HepG2 (cell line): ENCODE measurements at regions not wholly inside any gene's neighbourhood (a gene's known extent, or its start where the extent isn't known, plus 50 kb on each side); places are given as distances from the start of the nearest gene placed in this dataset.
"Not testable (repeated sequence)": the region's sequence is repeated elsewhere in the genome, so short reads cannot be mapped to it uniquely, and the experiment has no call there.

ENCODE experiments used
- ATAC-seq: fragments of 200-7000 bp; cut with Tn5 transposase; 3 replicates; pipeline ENCODE4 v1.9.1; 2020; ENCODE audit warnings: mild to moderate bottlenecking, moderate library complexity
- BruUV-seq: library from RNA; stranded (reverse); fragments of 400-500 nt; replicated peaks from 2 replicates; lab custom pipeline; 2021; lab: Mats Ljungman, UMichigan
- CTCF ChIA-PET: fragments of 300-600 bp; formaldehyde crosslinking; extraction: SDS; loops from one replicate; lab custom pipeline; 2021; ENCODE audit warnings: low total read pairs, inconsistent platforms, low intra/inter-chr PET ratio; lab: Yijun Ruan, JAX
- POLR2A ChIA-PET: fragments of 350-600 bp; sonication (Branson Sonifier 250); formaldehyde crosslinking; loops from one replicate; lab custom pipeline; 2020; ENCODE audit warnings: antibody characterized with exemption, inconsistent platforms; lab: Yijun Ruan, JAX
- DNase-seq: peaks from one replicate; pipeline ENCODE4 v3.0.0-alpha.2; 2015; ENCODE audit warnings: low spot score
- FAIRE-seq: peaks from 3 replicates; lab custom pipeline; 2011; peaks lifted over from hg19 to GRCh38; lab: Jason Lieb, UNC
- H2AFZ ChIP-seq: one replicate; pipeline ENCODE4 v1.6.1; 2011; ENCODE audit warnings: low read length, inconsistent platforms
- H3K27ac ChIP-seq: fragments of 300-600 bp; 3 replicates; pipeline ENCODE4 v1.8.0; 2011; ENCODE audit warnings: mixed run types, mild to moderate bottlenecking, mixed read lengths, low read length, inconsistent platforms; ENCODE audit not compliant: insufficient read depth; ENCODE audit errors: extremely low read length
- H3K27me3 ChIP-seq, 2 experiments: fragments of 200-600 bp in 1 of 2; 2 replicates in 1 of 2; 3 replicates in 1 of 2; pipeline versions ENCODE4 v1.6.0 to v1.8.0; 2011; ENCODE audit warnings: low read length in 2 of 2, mild to moderate bottlenecking in 2 of 2, moderate library complexity in 2 of 2, inconsistent platforms in 1 of 2; ENCODE audit not compliant: insufficient read depth in 2 of 2, control insufficient read depth in 1 of 2
- H3K36me3 ChIP-seq, 2 experiments: fragments of 200-600 bp in 1 of 2; replicated peaks in 1 of 2; 2 replicates in 1 of 2; 3 replicates in 1 of 2; pipeline versions ENCODE4 v1.5.1 to v1.8.0; 2011; ENCODE audit warnings: low read length in 2 of 2, inconsistent platforms in 1 of 2; ENCODE audit not compliant: insufficient read depth in 2 of 2, control insufficient read depth in 1 of 2
- H3K4me1 ChIP-seq: 2 replicates; pipeline ENCODE4 v1.5.1; 2012; ENCODE audit warnings: low read length, inconsistent platforms; ENCODE audit not compliant: insufficient read depth
- H3K4me2 ChIP-seq: 2 replicates; pipeline ENCODE4 v1.6.0; 2011; ENCODE audit warnings: low read depth, low read length, inconsistent platforms
- H3K4me3 ChIP-seq, 3 experiments: fragments of 200-600 bp in 1 of 3; sonication (generic), shearing (Covaris generic) in 1 of 3; replicated peaks in 1 of 3; 2 replicates each; pipeline ENCODE4 v1.5.1; 2011 to 2016; ENCODE audit warnings: low read length in 3 of 3, inconsistent platforms in 2 of 3, low read depth in 2 of 3, mild to moderate bottlenecking in 2 of 3, control low read depth in 1 of 3, mixed read lengths in 1 of 3; ENCODE audit not compliant: insufficient read depth in 1 of 3
- H3K79me2 ChIP-seq: one replicate; pipeline ENCODE4 v1.6.1; 2011; ENCODE audit warnings: low read length, inconsistent platforms; ENCODE audit not compliant: insufficient read depth
- H3K9ac ChIP-seq: 2 replicates; pipeline ENCODE4 v1.6.0; 2011; ENCODE audit warnings: mild to moderate bottlenecking, low read depth, low read length, inconsistent platforms; ENCODE audit not compliant: insufficient read depth
- H3K9me3 ChIP-seq: 2 replicates; pipeline ENCODE4 v1.5.1; 2012; ENCODE audit warnings: mild to moderate bottlenecking, low read length
- H4K20me1 ChIP-seq: 2 replicates; pipeline ENCODE4 v1.6.0; 2011; ENCODE audit warnings: inconsistent platforms, mild to moderate bottlenecking, low read length, moderate library complexity; ENCODE audit not compliant: insufficient read depth
- WGBS: methylation state at CpG from one replicate; pipeline ENCODE4 v1.1.6; 2017; ENCODE audit warnings: low lambda C conversion rate; 5-methylcytosine and 5-hydroxymethylcytosine counted together
- in situ Hi-C: cut with HindIII; loops from 2 replicates; pipeline ENCODE4 v1.10.0; 2017; ENCODE audit warnings: low pct_unique_long_range_greater_than_20kb; ENCODE audit not compliant: extremely low pct_ligation_motif_present
- intact Hi-C: fragments of 100-400 bp; cut with micrococcal nuclease; formaldehyde crosslinking; loops from one replicate; pipeline ENCODE4 v1.10.0; 2022; ENCODE audit not compliant: unreplicated experiment

DNA sequence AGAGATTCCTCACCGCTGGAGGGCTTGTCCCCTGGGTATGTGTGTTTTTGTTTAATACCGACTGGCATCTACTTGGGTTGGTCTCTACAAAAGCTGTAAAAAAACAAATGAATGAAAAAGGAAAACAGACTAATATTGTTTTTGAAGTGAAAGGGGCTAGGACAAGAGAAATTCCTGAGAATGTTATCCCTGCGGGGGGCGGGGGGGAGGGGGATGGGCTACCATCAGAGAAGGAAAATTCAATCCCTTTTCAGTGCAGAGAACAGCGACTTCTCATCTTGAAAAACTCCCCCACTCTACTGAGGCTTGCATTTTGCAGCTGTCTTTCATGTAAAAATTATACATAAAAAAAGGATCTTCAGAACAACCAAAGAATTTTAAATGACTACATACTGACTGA is 144.1 kb downstream of the USP22 start:
- DNase-seq, H3K79me2 ChIP-seq, H3K9ac ChIP-seq, CTCF ChIA-PET, ATAC-seq, FAIRE-seq, H2AFZ ChIP-seq, H3K36me3 ChIP-seq, intact Hi-C loops, BruUV-seq, H3K27ac ChIP-seq, H3K4me3 ChIP-seq, H3K27me3 ChIP-seq, in situ Hi-C loops, H3K9me3 ChIP-seq, H3K4me1 ChIP-seq, H4K20me1 ChIP-seq, POLR2A ChIA-PET, H3K4me2 ChIP-seq: not testable (repeated sequence)
- WGBS: 65% methylated on average over 5 of the region's 5 CpGs

GRCh38 chr17:20902496-20902895 is 140.3 kb downstream of the USP22 start:
- H2AFZ ChIP-seq, ATAC-seq, H3K9me3 ChIP-seq, H3K9ac ChIP-seq, DNase-seq, H3K36me3 ChIP-seq, H3K4me1 ChIP-seq, H3K27me3 ChIP-seq, POLR2A ChIA-PET, H3K27ac ChIP-seq, intact Hi-C loops, BruUV-seq, H4K20me1 ChIP-seq, H3K4me3 ChIP-seq, CTCF ChIA-PET, in situ Hi-C loops, H3K79me2 ChIP-seq, FAIRE-seq, H3K4me2 ChIP-seq: not testable (repeated sequence)
- 54% methylated on average over 11 of the region's 17 CpGs for WGBS

GRCh38 chr17:20903549-20903948 is 139.3 kb downstream of the USP22 start:
- H3K9ac ChIP-seq, DNase-seq, H3K4me1 ChIP-seq, H2AFZ ChIP-seq, H4K20me1 ChIP-seq, POLR2A ChIA-PET, H3K27me3 ChIP-seq, FAIRE-seq, in situ Hi-C loops, H3K9me3 ChIP-seq, BruUV-seq, H3K79me2 ChIP-seq, ATAC-seq, H3K4me2 ChIP-seq, H3K36me3 ChIP-seq, H3K4me3 ChIP-seq, H3K27ac ChIP-seq, intact Hi-C loops, CTCF ChIA-PET: not testable (repeated sequence)
- 57% methylated on average over 1 of the region's 1 CpG for WGBS
